ENCODE measurements at regions not wholly inside any gene's neighbourhood (a gene's known extent, or its start where the extent isn't known, plus 50 kb on each side); places are given as distances from the start of the nearest gene placed in this dataset.

- TF ChIP-seq CTCF (IDR thresholded peaks at IDR 0.05): no peak
- no peak for TF ChIP-seq POLR2A (IDR thresholded peaks at IDR 0.05)
Observed at GRCh38 chr3:72316501-72317279, 531.6 kb downstream of the SHQ1 start.

Measured in testis (tissue), 2 donors.